GM13977 (cell line): ENCODE measurements at regions not wholly inside any gene's neighbourhood (a gene's known extent, or its start where the extent isn't known, plus 50 kb on each side); places are given as distances from the start of the nearest gene placed in this dataset.

Experiments
- DNase-seq: peaks from one replicate; pipeline ENCODE4 v3.0.0; 2012; ENCODE audit warnings: low spot score
- in situ Hi-C: fragments of 300-500 bp; cut with MboI; formaldehyde crosslinking; loops from one replicate; pipeline ENCODE4 v1.12.0; 2022; ENCODE audit warnings: low sequenced_read_pairs, low pct_unique_long_range_greater_than_20kb, mixed read lengths, inconsistent platforms; ENCODE audit not compliant: unreplicated experiment
- TF ChIP-seq, protein P1 (sequence below): IDR thresholded peaks from 2 replicates; pipeline ENCODE4 v1.5.1; 2012; ENCODE audit warnings: mild to moderate bottlenecking, control low read depth; ENCODE audit not compliant: insufficient read depth; ENCODE audit errors: extremely low read depth, missing control alignments

DNA sequence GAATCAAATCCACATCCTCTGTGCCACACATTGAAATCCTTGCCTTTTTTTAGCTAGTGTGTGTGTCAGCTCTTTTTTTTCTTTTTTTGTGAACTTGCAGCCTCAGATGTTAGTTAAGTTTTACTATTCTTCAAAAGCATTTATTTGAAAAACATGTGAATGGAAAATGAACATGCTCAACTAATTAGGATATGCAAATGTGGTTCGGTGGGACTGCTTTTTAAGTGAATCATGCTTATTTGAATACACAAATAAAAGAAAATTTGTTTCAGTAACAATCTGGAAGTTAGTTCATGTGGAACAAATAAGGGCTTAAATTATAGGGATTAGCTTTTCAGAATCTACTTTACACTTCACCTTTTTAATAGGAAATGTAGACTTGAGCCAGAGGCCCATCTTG is 751.5 kb upstream of the FAM241A start:
- in situ Hi-C loops, result no loop called here
- no peak for DNase-seq
- TF ChIP-seq, protein P1, sequence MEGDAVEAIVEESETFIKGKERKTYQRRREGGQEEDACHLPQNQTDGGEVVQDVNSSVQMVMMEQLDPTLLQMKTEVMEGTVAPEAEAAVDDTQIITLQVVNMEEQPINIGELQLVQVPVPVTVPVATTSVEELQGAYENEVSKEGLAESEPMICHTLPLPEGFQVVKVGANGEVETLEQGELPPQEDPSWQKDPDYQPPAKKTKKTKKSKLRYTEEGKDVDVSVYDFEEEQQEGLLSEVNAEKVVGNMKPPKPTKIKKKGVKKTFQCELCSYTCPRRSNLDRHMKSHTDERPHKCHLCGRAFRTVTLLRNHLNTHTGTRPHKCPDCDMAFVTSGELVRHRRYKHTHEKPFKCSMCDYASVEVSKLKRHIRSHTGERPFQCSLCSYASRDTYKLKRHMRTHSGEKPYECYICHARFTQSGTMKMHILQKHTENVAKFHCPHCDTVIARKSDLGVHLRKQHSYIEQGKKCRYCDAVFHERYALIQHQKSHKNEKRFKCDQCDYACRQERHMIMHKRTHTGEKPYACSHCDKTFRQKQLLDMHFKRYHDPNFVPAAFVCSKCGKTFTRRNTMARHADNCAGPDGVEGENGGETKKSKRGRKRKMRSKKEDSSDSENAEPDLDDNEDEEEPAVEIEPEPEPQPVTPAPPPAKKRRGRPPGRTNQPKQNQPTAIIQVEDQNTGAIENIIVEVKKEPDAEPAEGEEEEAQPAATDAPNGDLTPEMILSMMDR, result no peak

DNA sequence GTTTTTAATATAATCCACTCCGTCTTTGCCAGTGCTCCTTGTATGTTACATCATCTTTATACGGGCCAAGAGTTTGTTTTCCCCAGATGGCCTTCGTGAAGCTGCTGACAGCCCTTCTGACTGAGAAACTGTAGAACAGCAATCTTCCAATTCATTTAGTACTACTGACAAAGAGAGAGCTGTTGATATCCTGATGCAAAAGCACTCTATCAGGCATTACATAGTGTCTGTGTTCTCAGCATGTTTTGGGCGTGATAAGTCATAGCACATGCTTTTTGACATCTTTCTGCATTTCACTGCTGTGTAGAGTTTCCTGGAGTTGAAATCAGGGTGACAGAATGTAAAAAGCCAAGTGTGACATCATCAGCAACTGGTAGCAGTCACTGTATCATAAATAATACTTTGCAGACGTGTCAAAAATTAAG is 746.3 kb upstream of the FAM241A start:
- in situ Hi-C loops, result no loop called here
- TF ChIP-seq, protein P1, result no peak
- DNase-seq, result no peak

DNA sequence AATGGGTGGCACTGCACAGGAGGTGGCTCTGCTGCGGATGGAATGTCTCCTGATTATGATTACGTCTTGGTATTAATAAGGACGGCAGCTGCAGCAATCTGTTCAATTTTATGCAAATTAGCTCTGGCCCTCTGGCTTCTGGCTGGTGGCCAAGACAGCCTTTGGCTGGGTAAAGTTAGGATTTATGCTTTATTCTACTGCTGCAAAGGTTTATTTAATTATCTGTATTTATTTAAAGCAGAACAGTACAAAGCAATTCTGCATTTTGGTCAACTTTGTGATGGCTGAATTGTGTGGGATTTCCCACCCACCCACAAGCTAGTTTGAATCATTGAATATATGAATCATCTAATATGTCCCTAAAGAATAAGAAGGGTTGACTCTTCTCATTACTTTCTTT is 745.6 kb upstream of the FAM241A start:
- in situ Hi-C loops, result no loop called here
- TF ChIP-seq, protein P1, result no peak
- no peak for DNase-seq

DNA sequence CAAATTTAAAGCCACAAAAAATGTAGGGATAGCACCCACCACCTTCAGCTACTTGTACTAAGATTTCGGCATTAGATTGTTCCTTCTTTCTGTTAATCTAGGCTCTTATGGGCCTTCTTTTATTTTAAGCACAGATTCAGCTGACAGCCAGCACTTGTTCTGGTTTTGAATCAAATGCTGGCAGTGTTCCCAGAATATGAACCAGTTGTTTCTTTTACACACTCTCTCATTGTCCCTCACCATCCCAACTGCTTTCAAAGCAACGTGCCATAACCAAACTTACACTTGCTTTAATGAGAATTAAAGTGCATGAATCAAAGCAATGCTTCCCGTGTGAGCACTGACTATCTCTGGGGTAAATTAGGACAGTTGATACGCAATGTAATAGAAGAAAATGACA is 744.5 kb upstream of the FAM241A start:
- in situ Hi-C loops, result no loop called here
- TF ChIP-seq, protein P1, result no peak
- DNase-seq, result no peak

DNA sequence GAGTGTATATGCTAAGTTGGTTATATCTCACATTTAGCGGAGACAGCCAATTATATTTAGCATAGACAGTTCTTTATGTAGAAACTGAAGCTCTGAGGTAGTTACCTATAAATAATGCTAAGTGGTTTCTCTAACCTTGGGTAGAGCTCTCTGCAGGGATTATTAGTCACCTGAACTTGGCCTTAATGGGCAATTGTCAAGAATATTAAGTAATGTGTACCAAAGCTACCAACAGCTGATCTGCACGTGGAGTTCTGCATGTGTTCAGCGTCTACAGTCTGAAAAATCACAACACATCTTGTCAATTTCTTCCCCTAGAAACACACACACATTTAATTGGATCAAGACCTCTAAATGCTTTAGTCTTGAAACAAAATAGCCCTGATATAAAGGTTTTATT is 740.6 kb upstream of the FAM241A start:
- in situ Hi-C loops, result no loop called here
- no peak for DNase-seq
- TF ChIP-seq, protein P1, result no peak

DNA sequence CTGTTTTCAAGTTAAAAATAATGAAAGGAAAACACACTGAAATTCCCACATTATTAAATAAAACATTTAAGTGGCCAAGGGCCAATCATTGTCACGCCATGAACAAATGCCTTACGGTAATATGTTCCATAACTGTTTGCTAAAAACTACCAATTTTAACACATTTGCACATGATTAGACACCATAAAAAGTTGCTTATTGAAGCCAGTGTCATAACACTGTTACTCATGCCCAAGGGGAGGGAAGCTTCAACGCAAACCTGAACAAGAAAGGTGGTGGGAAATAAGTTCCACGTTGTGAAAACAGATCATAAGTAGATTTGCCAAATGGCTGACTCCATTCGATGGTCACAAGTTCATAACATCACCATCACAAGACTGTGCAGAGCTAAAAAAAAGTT is 739.3 kb upstream of the FAM241A start:
- DNase-seq, result no peak

More for the DNA sequence above, 739.3 kb upstream of the FAM241A start:
- TF ChIP-seq, protein P1, result no peak
- in situ Hi-C loops, result no loop called here
